Epithelial cell of prostate (primary cell): ENCODE measurements at regions not wholly inside any gene's neighbourhood (a gene's known extent, or its start where the extent isn't known, plus 50 kb on each side); places are given as distances from the start of the nearest gene placed in this dataset.

Experiments
- DNase-seq: peaks from one replicate; pipeline ENCODE4 v3.0.0-alpha.2; 2011; ENCODE audit warnings: low read depth, low spot score
- H3K27ac ChIP-seq: fragments of 450-650 bp; 2 replicates; pipeline ENCODE4 v1.5.1; 2017; ENCODE audit warnings: mild to moderate bottlenecking

GRCh38 chr1:218525451-218526197 is 180.5 kb downstream of the TGFB2 start:
- no peak for DNase-seq

GRCh38 chr1:218526198-218526580 is 181.1 kb downstream of the TGFB2 start:
- no peak for DNase-seq
- no peak overlapping the region for H3K27ac ChIP-seq

More at GRCh38 chr1:218525451-218526197, 180.5 kb downstream of the TGFB2 start:
- no peak overlapping the region for H3K27ac ChIP-seq

- DNase-seq: no peak
- no peak overlapping the region for H3K27ac ChIP-seq
Measured at GRCh38 chr1:218527737-218528136, 182.6 kb downstream of the TGFB2 start.

- no peak overlapping the region for H3K27ac ChIP-seq
Measured at GRCh38 chr1:218529646-218530300, 184.6 kb downstream of the TGFB2 start.

DNA sequence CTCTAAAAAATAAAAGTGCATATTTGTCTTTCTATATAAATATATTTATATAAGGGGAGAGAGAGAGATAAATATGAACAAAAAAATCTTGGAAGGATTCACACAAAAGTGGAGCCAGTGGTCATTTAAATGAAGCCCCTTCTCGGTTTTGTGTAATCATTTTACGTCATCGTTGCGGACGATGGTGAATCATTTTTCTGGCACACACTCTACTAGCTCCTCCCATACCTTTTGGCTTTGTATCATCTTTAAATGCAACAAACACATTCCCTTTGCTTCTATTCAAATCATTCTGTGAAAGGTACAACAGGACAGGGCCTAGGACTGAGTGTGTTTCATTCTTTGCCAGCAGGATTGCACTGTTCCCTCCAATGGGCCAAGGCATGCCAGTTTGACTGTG is 186.8 kb downstream of the TGFB2 start:
- no peak overlapping the region for H3K27ac ChIP-seq
- no peak for DNase-seq

More at GRCh38 chr1:218529646-218530300, 184.6 kb downstream of the TGFB2 start:
- no peak for DNase-seq

- DNase-seq: no peak
- H3K27ac ChIP-seq: peak overlapping the region; percentile 76
Measured at GRCh38 chr1:218536296-218536986, 191.3 kb downstream of the TGFB2 start.

GRCh38 chr1:218537122-218537913 is 192.2 kb downstream of the TGFB2 start:
- DNase-seq: no peak
- H3K27ac ChIP-seq: peak overlapping the region; percentile 76

DNA sequence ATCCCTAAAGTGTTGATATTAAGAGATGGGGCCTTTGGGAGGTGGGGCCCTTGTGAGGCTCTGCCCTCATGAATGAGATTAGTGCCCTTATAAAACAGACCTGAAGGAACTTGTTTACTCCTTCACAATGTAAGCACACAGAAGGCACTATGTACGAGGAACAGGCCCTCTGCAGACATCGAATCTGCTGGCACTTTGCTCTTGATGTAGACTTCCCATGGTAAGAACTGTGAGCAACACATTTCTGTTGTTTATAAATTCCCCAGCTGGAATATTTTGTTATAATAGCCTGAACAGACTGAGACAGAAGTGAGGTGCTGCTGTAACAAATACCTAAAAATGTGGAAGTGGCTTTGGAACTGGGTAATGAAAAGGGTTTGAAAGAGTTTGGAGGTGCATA is 193.2 kb downstream of the TGFB2 start:
- peak overlapping the region; percentile 76 for H3K27ac ChIP-seq

GRCh38 chr1:218546314-218546713 is 201.2 kb downstream of the TGFB2 start:
- H3K27ac ChIP-seq: no peak overlapping the region
- DNase-seq: no peak

More for the DNA sequence above, 193.2 kb downstream of the TGFB2 start:
- no peak for DNase-seq

DNA sequence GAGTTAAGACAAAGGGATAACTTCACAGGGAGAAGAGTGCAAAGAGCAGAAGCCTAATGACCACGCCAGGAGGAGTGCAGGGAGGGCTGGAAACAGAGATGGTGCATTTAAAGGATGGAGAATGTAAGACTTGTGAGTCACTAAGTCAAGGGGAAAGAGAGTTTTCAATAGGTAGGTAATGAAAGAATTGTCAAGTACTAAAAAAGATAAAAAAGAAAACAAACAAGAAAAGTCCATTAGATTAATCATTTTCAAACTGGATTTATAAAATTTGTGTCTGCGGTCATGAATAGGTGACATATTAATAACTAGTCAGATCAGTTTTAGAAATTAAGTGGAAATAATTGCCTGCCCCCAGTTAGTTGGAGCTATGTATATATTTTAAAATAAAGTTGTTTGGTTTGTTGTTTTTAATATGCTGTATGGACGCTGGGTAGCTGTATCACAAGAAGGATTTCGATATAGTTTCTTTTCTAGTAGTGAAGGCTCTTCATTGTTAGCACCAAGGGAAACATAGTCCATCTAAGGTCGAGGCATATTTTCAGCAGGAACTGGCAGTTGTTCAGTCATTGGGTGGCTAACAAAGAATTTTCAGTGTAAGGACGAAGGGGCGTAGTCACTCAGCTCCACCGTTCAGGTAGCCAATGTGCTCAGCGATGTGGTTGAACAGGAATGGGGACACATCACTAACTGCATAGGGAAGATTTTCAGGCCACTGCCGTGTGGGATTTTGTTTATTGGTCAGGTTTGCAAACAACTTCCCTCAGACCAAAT is 203.0 kb downstream of the TGFB2 start:
- no peak overlapping the region for H3K27ac ChIP-seq
- DNase-seq: no peak

DNA sequence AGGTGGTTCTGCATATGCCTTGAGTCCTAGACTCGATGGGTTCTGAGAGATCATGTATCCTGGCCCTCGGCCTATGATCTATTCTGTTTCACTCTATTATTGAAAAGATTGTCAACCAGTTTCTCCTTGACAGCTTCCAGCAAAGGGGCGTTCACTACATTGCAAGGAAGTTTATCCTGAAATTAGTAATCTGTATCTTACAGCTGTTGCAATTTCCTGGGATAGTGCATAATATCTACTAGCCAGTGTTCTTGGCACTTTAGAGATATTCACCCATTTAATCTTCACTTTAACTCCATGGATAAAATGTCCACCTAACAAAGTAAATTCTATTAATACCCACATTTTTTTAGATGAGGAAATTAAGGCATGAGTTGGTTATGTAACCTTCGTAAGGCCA is 203.6 kb downstream of the TGFB2 start:
- H3K27ac ChIP-seq: no peak overlapping the region
- DNase-seq: no peak

- no peak for DNase-seq
Measured at GRCh38 chr1:218553197-218553596, 208.1 kb downstream of the TGFB2 start.

DNA sequence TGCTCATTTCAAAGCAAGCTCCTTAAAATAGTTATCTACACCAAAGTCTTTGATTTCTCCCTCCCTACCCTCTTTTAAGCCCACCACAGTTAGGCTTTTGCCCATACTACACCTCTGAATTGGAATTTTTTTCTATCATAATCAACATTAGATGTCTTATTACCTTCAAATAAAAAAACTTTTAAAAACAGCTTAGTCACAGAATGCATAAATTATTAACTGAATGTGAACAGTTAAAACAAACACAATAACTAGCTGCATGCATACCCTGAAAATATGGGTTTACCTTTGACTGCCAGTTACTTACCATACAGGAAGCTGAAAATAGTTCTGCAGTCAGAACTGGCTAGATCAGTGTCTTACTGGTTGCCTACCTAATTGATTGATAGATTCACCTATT is 210.9 kb downstream of the TGFB2 start:
- no peak for DNase-seq
- no peak overlapping the region for H3K27ac ChIP-seq

More at GRCh38 chr1:218553197-218553596, 208.1 kb downstream of the TGFB2 start:
- no peak overlapping the region for H3K27ac ChIP-seq

DNA sequence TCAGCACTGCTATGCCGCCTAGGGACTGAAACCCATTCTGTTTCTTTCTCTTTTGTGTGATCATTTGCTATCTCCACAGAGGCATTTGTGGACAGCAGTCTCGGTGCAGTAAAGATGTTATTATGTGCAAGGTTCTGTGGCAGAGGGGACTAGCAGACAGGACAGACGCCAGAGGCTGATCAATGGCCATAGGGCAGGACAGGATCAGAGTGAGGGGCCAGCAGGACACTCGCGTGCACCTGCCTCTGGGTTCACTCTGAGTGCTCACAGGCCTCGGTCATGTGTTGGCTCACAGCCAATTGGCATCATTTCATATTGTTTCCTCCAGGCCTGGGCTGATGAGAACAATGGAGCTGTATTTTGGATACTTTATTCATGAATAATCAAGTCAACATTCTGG is 212.6 kb downstream of the TGFB2 start:
- no peak overlapping the region for H3K27ac ChIP-seq
- no peak for DNase-seq

GRCh38 chr1:218558271-218558810 is 213.2 kb downstream of the TGFB2 start:
- DNase-seq: no peak
- no peak overlapping the region for H3K27ac ChIP-seq

DNA sequence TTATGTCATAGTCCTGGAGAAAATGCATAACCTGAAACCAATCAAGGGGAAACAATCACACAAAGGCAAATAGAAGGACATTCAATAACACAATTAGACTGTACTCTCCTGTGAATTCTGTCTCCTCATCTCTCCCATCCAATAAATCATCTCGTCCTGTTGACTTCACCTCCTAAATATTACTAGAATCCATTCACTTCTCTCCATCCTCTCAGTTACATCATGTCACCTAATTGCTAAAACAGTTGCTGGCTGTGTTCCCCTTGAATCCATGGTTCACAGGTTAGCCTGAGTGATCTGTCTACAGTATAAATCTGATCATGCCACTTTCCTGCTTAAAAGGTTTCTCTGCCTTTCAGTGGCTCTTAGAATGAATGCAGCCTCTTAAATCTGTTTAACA is 220.2 kb downstream of the TGFB2 start:
- H3K27ac ChIP-seq: no peak overlapping the region
- DNase-seq: no peak

GRCh38 chr1:218568962-218569550 is 223.9 kb downstream of the TGFB2 start:
- DNase-seq: no peak
- no peak overlapping the region for H3K27ac ChIP-seq

DNA sequence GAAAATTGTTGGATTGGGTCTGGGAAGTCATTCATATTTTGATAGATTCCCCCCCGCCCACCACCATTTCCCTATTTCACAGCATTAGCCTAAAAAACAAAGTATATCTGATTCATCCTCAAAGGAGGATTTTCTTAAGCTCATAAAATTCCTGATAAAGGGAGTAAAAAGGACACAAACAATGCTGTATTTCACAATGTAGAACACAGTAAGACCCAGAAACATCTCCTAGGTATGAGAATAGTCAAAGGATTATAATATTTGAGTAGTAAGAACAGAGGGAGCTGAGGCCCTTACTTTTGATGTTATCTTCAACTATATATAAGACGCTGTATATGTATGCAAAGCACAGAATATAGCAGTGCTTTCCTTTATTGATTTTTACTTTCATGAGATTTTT is 225.3 kb downstream of the TGFB2 start:
- DNase-seq: no peak

GRCh38 chr1:218571491-218571890 is 226.4 kb downstream of the TGFB2 start:
- no peak for DNase-seq
- no peak overlapping the region for H3K27ac ChIP-seq

More for the DNA sequence above, 225.3 kb downstream of the TGFB2 start:
- H3K27ac ChIP-seq: no peak overlapping the region
